Progenitor cell of endocrine pancreas (in vitro differentiated cells): ENCODE measurements at regions not wholly inside any gene's neighbourhood (a gene's known extent, or its start where the extent isn't known, plus 50 kb on each side); places are given as distances from the start of the nearest gene placed in this dataset.

ENCODE experiments used
- DNase-seq: peaks from one replicate; pipeline ENCODE4 v3.0.0; 2021; ENCODE audit warnings: low spot score; ENCODE audit not compliant: unreplicated experiment
- H3K27ac Mint-ChIP-seq: 2 replicates; pipeline ENCODE4 v1.8.0; 2021; ENCODE audit warnings: mild to moderate bottlenecking, moderate library complexity, mixed read lengths
- H3K27me3 Mint-ChIP-seq: 2 replicates; pipeline ENCODE4 v1.8.0; 2021; ENCODE audit warnings: mixed read lengths
- H3K36me3 Mint-ChIP-seq: 2 replicates; pipeline ENCODE4 v1.8.0; 2022; ENCODE audit warnings: mixed read lengths; ENCODE audit not compliant: insufficient read depth
- H3K4me1 Mint-ChIP-seq: 2 replicates; pipeline ENCODE4 v1.8.0; 2021; ENCODE audit warnings: low read depth, mixed read lengths
- H3K4me3 Mint-ChIP-seq: 2 replicates; pipeline ENCODE4 v1.8.0; 2021; ENCODE audit warnings: low read depth, mild to moderate bottlenecking, moderate library complexity, mixed read lengths
- H3K9me3 Mint-ChIP-seq: 2 replicates; pipeline ENCODE4 v1.8.0; 2021; ENCODE audit warnings: low read depth, mixed read lengths
- CTCF ChIP-seq: fragments of 200-600 bp; sonication (generic); IDR thresholded peaks from one replicate; pipeline ENCODE4 v1.5.0; 2021; ENCODE audit warnings: antibody characterized with exemption, mild to moderate bottlenecking; ENCODE audit not compliant: unreplicated experiment

GRCh38 chr12:85390266-85390665 is 110.2 kb downstream of the ALX1 start:
- no peak overlapping the region for H3K4me3 Mint-ChIP-seq
- no peaks in the 10 kb centered on the region for H3K9me3 Mint-ChIP-seq
- no peak overlapping the region for H3K27ac Mint-ChIP-seq
- H3K27me3 Mint-ChIP-seq: peaks cover 11% of the 10 kb centered on the region
- no peaks in the 10 kb centered on the region for H3K36me3 Mint-ChIP-seq
- TF ChIP-seq CTCF: no peak
- no peak for DNase-seq
- H3K4me1 Mint-ChIP-seq: no peaks in the 10 kb centered on the region

- TF ChIP-seq CTCF: no peak
- H3K27me3 Mint-ChIP-seq: peaks cover 6% of the 10 kb centered on the region
- peaks cover 4% of the 10 kb centered on the region for H3K4me1 Mint-ChIP-seq
- DNase-seq: no peak
- H3K36me3 Mint-ChIP-seq: no peaks in the 10 kb centered on the region
- H3K4me3 Mint-ChIP-seq: no peak overlapping the region
- no peaks in the 10 kb centered on the region for H3K9me3 Mint-ChIP-seq
- no peak overlapping the region for H3K27ac Mint-ChIP-seq
These were observed 112.5 kb downstream of the ALX1 start for GRCh38 chr12:85392508-85392907.

GRCh38 chr12:85393606-85394005 is 113.6 kb downstream of the ALX1 start:
- Mint-ChIP-seq H3K27ac (no peak overlapping the region), H3K9me3 (no peaks in the 10 kb centered on the region), H3K36me3 (no peaks in the 10 kb centered on the region), H3K4me3 (no peak overlapping the region), H3K4me1 (peaks cover 5% of the 10 kb centered on the region), H3K27me3 (peaks cover 2% of the 10 kb centered on the region)
- DNase-seq: no peak
- no peak for TF ChIP-seq CTCF

GRCh38 chr12:85394065-85394464 is 114.0 kb downstream of the ALX1 start:
- TF ChIP-seq CTCF: no peak
- Mint-ChIP-seq H3K4me1 (peaks cover 5% of the 10 kb centered on the region), H3K27ac (no peak overlapping the region), H3K4me3 (no peak overlapping the region), H3K27me3 (peaks cover 2% of the 10 kb centered on the region), H3K9me3 (no peaks in the 10 kb centered on the region), H3K36me3 (no peaks in the 10 kb centered on the region)
- DNase-seq: no peak

GRCh38 chr12:85394809-85395208 is 114.8 kb downstream of the ALX1 start:
- H3K4me1 Mint-ChIP-seq: peaks cover 5% of the 10 kb centered on the region
- H3K36me3 Mint-ChIP-seq: no peaks in the 10 kb centered on the region
- TF ChIP-seq CTCF: no peak

GRCh38 chr12:85405262-85405661 is 125.2 kb downstream of the ALX1 start:
- H3K27me3 Mint-ChIP-seq: peaks cover 30% of the 10 kb centered on the region
- no peak for TF ChIP-seq CTCF

More at GRCh38 chr12:85394809-85395208, 114.8 kb downstream of the ALX1 start:
- DNase-seq: no peak
- no peaks in the 10 kb centered on the region for H3K9me3 Mint-ChIP-seq
- H3K27me3 Mint-ChIP-seq: peaks cover 2% of the 10 kb centered on the region
- H3K4me3 Mint-ChIP-seq: no peak overlapping the region
- no peak overlapping the region for H3K27ac Mint-ChIP-seq

More at GRCh38 chr12:85405262-85405661, 125.2 kb downstream of the ALX1 start:
- no peaks in the 10 kb centered on the region for H3K36me3 Mint-ChIP-seq
- H3K9me3 Mint-ChIP-seq: no peaks in the 10 kb centered on the region
- no peak overlapping the region for H3K27ac Mint-ChIP-seq
- DNase-seq: no peak
- H3K4me1 Mint-ChIP-seq: peaks cover 3% of the 10 kb centered on the region
- no peak overlapping the region for H3K4me3 Mint-ChIP-seq
